Karpas-422 (cell line): ENCODE measurements at regions not wholly inside any gene's neighbourhood (a gene's known extent, or its start where the extent isn't known, plus 50 kb on each side); places are given as distances from the start of the nearest gene placed in this dataset.
A peak's percentile ranks its signal among the peaks of the same experiment; 100 is the strongest.

ENCODE experiments used
- DNase-seq: peaks from one replicate; pipeline ENCODE4 v3.0.0-alpha.2; 2015
- H2AFZ ChIP-seq: fragments of 200-600 bp; sonication (generic); 2 replicates; pipeline ENCODE4 v1.6.1; 2014; ENCODE audit warnings: antibody characterized with exemption, low read length, mixed read lengths
- H3K27ac ChIP-seq: fragments of 200-600 bp; sonication (generic); 2 replicates; pipeline ENCODE4 v1.5.1; 2014; ENCODE audit warnings: mild to moderate bottlenecking, low read length, moderate library complexity
- H3K27me3 ChIP-seq: fragments of 200-600 bp; sonication (generic); 2 replicates; pipeline ENCODE4 v1.6.1; 2014; ENCODE audit warnings: low read length, mixed read lengths
- H3K36me3 ChIP-seq: fragments of 200-600 bp; sonication (generic); 2 replicates; pipeline ENCODE4 v1.6.1; 2014; ENCODE audit warnings: low read length, mixed read lengths; ENCODE audit not compliant: insufficient read depth
- H3K4me1 ChIP-seq: fragments of 200-600 bp; sonication (generic); 2 replicates; pipeline ENCODE4 v1.6.1; 2014; ENCODE audit warnings: mild to moderate bottlenecking, low read length, mixed read lengths
- H3K4me2 ChIP-seq: fragments of 200-600 bp; sonication (generic); 2 replicates; pipeline ENCODE4 v1.6.1; 2014; ENCODE audit warnings: low read length, low read depth, mild to moderate bottlenecking; ENCODE audit not compliant: poor library complexity, severe bottlenecking
- H3K4me3 ChIP-seq: fragments of 200-600 bp; sonication (generic); 2 replicates; pipeline ENCODE4 v1.5.1; 2014; ENCODE audit warnings: mild to moderate bottlenecking, antibody characterized with exemption, low read length, mixed read lengths
- H3K79me2 ChIP-seq: fragments of 200-600 bp; sonication (generic); 2 replicates; pipeline ENCODE4 v1.6.1; 2014; ENCODE audit warnings: mild to moderate bottlenecking, low read length, mixed read lengths
- H3K9ac ChIP-seq: fragments of 200-600 bp; sonication (generic); 2 replicates; pipeline ENCODE4 v1.6.0; 2014; ENCODE audit warnings: low read length
- H3K9me2 ChIP-seq: fragments of 200-600 bp; sonication (generic), shearing (Covaris generic); replicated peaks from 2 replicates; pipeline ENCODE4 v1.6.0; 2014; ENCODE audit warnings: mild to moderate bottlenecking, low read length, moderate library complexity; ENCODE audit not compliant: insufficient read depth
- H3K9me3 ChIP-seq: fragments of 300-700, 200-600 bp; sonication (generic); 2 replicates; pipeline ENCODE4 v1.6.1; 2014; ENCODE audit warnings: low read length, mixed read lengths
- H4K20me1 ChIP-seq: fragments of 200-600 bp; sonication (generic); 2 replicates; pipeline ENCODE4 v1.6.1; 2014; ENCODE audit warnings: mild to moderate bottlenecking, antibody characterized with exemption, low read length, low read depth; ENCODE audit not compliant: insufficient read depth

DNA sequence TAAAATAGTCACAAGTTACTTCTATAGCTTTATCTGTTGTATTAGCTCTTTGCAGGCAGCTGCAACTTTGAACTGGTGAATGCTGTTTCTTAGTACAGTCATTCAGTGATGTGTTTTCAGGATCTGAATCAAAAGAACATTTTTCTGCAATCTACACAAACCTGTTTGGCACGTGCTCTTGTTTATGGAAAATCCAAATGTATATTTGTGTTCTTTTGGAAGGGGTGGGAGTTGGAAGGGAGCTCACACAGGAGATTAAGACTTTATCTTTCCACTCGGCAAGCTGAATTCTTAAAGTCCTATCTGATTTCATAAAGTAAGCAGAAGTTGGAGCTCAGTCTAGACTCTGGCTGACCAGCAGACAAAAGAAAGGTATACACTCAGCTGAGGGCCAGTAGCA, 300.2 kb downstream of the MAP2K6 start:
- Histone ChIP-seq H3K4me3 (no peak overlapping the region), H3K27ac (no peak overlapping the region), H3K9me2 (no peaks in the 10 kb centered on the region), H3K79me2 (no peaks in the 10 kb centered on the region), H3K4me2 (no peak overlapping the region), H2AFZ (0 out of 2 replicates have a peak overlapping the region, but pooled peaks have one; percentile 39), H3K9ac (no peak overlapping the region), H3K27me3 (no peaks in the 10 kb centered on the region), H3K36me3 (no peaks in the 10 kb centered on the region), H4K20me1 (no peaks in the 10 kb centered on the region), H3K9me3 (no peaks in the 10 kb centered on the region), H3K4me1 (peaks cover 31% of the 10 kb centered on the region)
- DNase-seq = no peak

DNA sequence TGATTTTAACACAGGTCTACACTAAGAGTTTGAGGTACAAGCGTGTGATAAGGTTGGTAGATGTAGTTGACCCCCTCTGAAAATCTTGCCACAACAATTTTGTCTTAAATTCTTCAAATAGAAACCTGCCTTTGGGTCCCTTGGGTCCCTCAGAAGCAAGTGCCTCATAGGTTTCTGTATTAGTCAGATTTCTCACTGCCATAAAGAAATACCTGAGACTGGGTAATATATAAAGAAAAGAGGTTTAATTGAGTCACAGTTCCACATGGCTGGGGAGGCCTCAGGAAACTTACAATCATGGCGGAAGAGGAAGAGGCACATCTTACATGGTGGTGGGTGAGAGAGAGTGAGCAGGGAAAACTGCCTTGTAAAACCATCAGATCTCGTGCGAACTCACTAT, 301.2 kb downstream of the MAP2K6 start:
- Histone ChIP-seq H3K9me2 (no peaks in the 10 kb centered on the region), H4K20me1 (no peaks in the 10 kb centered on the region), H3K4me1 (peaks cover 31% of the 10 kb centered on the region), H3K4me3 (no peak overlapping the region), H3K27me3 (no peaks in the 10 kb centered on the region), H3K27ac (no peak overlapping the region), H3K9me3 (no peaks in the 10 kb centered on the region), H3K79me2 (no peaks in the 10 kb centered on the region), H3K9ac (no peak overlapping the region), H3K36me3 (no peaks in the 10 kb centered on the region), H3K4me2 (no peak overlapping the region), H2AFZ (no peak overlapping the region)
- no peak for DNase-seq

GRCh38 chr17:69716556-69716955, 302.1 kb downstream of the MAP2K6 start:
- no peaks in the 10 kb centered on the region for H3K9me2 ChIP-seq
- DNase-seq = no peak
- no peak overlapping the region for H2AFZ ChIP-seq
- no peak overlapping the region for H3K9ac ChIP-seq
- H3K27ac ChIP-seq = no peak overlapping the region
- H3K27me3 ChIP-seq = no peaks in the 10 kb centered on the region
- no peak overlapping the region for H3K4me3 ChIP-seq
- no peaks in the 10 kb centered on the region for H3K36me3 ChIP-seq
- H3K4me1 ChIP-seq = peaks cover 31% of the 10 kb centered on the region
- no peaks in the 10 kb centered on the region for H3K9me3 ChIP-seq
- H4K20me1 ChIP-seq = no peaks in the 10 kb centered on the region
- H3K79me2 ChIP-seq = no peaks in the 10 kb centered on the region
- H3K4me2 ChIP-seq = no peak overlapping the region

GRCh38 chr17:69717214-69717613, 302.7 kb downstream of the MAP2K6 start:
- no peaks in the 10 kb centered on the region for H4K20me1 ChIP-seq
- no peak overlapping the region for H2AFZ ChIP-seq
- no peak overlapping the region for H3K4me2 ChIP-seq
- no peaks in the 10 kb centered on the region for H3K36me3 ChIP-seq
- no peak for DNase-seq
- H3K9me3 ChIP-seq = no peaks in the 10 kb centered on the region
- no peaks in the 10 kb centered on the region for H3K79me2 ChIP-seq
- H3K4me3 ChIP-seq = no peak overlapping the region
- H3K27me3 ChIP-seq = no peaks in the 10 kb centered on the region
- H3K9ac ChIP-seq = no peak overlapping the region
- no peak overlapping the region for H3K27ac ChIP-seq
- peaks cover 27% of the 10 kb centered on the region for H3K4me1 ChIP-seq
- no peaks in the 10 kb centered on the region for H3K9me2 ChIP-seq

DNA sequence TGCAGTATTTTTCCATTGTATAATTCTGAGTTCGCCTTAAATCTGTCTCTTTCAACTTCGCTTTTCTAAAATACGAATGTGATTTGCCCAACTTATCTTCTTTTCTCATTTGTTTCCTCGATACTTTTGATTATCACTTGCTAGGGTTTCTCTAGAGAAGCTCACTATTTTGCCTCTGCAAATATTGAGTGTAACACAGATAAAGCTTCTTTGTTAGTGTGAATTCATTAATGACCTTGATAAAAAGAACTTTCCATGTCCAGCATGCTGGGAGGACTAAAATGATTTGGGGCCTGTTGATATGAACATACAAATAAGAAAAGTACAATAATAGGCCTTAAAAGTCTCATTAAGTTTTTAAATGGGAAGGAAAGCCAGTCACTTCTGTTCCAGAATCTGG, 303.3 kb downstream of the MAP2K6 start:
- H3K79me2 ChIP-seq = no peaks in the 10 kb centered on the region
- H4K20me1 ChIP-seq = no peaks in the 10 kb centered on the region
- H3K9me3 ChIP-seq = no peaks in the 10 kb centered on the region
- H3K36me3 ChIP-seq = no peaks in the 10 kb centered on the region
- H3K9me2 ChIP-seq = no peaks in the 10 kb centered on the region
- H3K9ac ChIP-seq = no peak overlapping the region
- no peak overlapping the region for H2AFZ ChIP-seq
- no peak overlapping the region for H3K4me2 ChIP-seq
- no peak for DNase-seq
- peaks cover 21% of the 10 kb centered on the region for H3K4me1 ChIP-seq
- no peak overlapping the region for H3K4me3 ChIP-seq
- no peaks in the 10 kb centered on the region for H3K27me3 ChIP-seq
- no peak overlapping the region for H3K27ac ChIP-seq

GRCh38 chr17:69719474-69720048, 305.1 kb downstream of the MAP2K6 start:
- H3K27ac ChIP-seq = no peak overlapping the region
- H3K9me2 ChIP-seq = no peaks in the 10 kb centered on the region
- no peaks in the 10 kb centered on the region for H3K27me3 ChIP-seq
- H3K4me3 ChIP-seq = no peak overlapping the region
- H3K79me2 ChIP-seq = no peaks in the 10 kb centered on the region
- H4K20me1 ChIP-seq = no peaks in the 10 kb centered on the region
- H3K4me2 ChIP-seq = no peak overlapping the region
- DNase-seq = no peak
- H3K9ac ChIP-seq = no peak overlapping the region
- H3K4me1 ChIP-seq = peaks cover 8% of the 10 kb centered on the region; the same call in 1 of the 2 replicates
- H3K36me3 ChIP-seq = no peaks in the 10 kb centered on the region
- H2AFZ ChIP-seq = no peak overlapping the region
- H3K9me3 ChIP-seq = no peaks in the 10 kb centered on the region

- H3K4me1 ChIP-seq = peaks cover 2% of the 10 kb centered on the region; the same call in 1 of the 2 replicates
- H3K9me2 ChIP-seq = no peaks in the 10 kb centered on the region
- H3K9me3 ChIP-seq = no peaks in the 10 kb centered on the region
- H3K79me2 ChIP-seq = no peaks in the 10 kb centered on the region
- H3K27me3 ChIP-seq = no peaks in the 10 kb centered on the region
- H3K36me3 ChIP-seq = no peaks in the 10 kb centered on the region
- H2AFZ ChIP-seq = no peak overlapping the region
- H3K4me3 ChIP-seq = no peak overlapping the region
- no peak overlapping the region for H3K4me2 ChIP-seq
- H3K9ac ChIP-seq = no peak overlapping the region
- no peak overlapping the region for H3K27ac ChIP-seq
- H4K20me1 ChIP-seq = no peaks in the 10 kb centered on the region
- DNase-seq = no peak
These were observed 308.0 kb downstream of the MAP2K6 start for GRCh38 chr17:69722518-69722917.

- DNase-seq = no peak
- H3K4me2 ChIP-seq = no peak overlapping the region
- H3K4me3 ChIP-seq = no peak overlapping the region
- H3K9me2 ChIP-seq = no peaks in the 10 kb centered on the region
- H3K79me2 ChIP-seq = no peaks in the 10 kb centered on the region
- no peak overlapping the region for H3K27ac ChIP-seq
- H4K20me1 ChIP-seq = no peaks in the 10 kb centered on the region
- peaks cover 10% of the 10 kb centered on the region for H3K4me1 ChIP-seq
- no peak overlapping the region for H2AFZ ChIP-seq
- H3K27me3 ChIP-seq = no peaks in the 10 kb centered on the region
- H3K36me3 ChIP-seq = no peaks in the 10 kb centered on the region
- H3K9ac ChIP-seq = no peak overlapping the region
- H3K9me3 ChIP-seq = no peaks in the 10 kb centered on the region
These were observed 308.8 kb downstream of the MAP2K6 start for GRCh38 chr17:69723316-69723715.

GRCh38 chr17:69723741-69724140, 309.2 kb downstream of the MAP2K6 start:
- DNase-seq = no peak

More at GRCh38 chr17:69723741-69724140, 309.2 kb downstream of the MAP2K6 start:
- H2AFZ ChIP-seq = no peak overlapping the region
- no peak overlapping the region for H3K4me3 ChIP-seq
- no peaks in the 10 kb centered on the region for H3K9me3 ChIP-seq
- no peaks in the 10 kb centered on the region for H3K27me3 ChIP-seq
- H3K27ac ChIP-seq = no peak overlapping the region
- no peaks in the 10 kb centered on the region for H3K36me3 ChIP-seq
- no peaks in the 10 kb centered on the region for H3K79me2 ChIP-seq
- no peaks in the 10 kb centered on the region for H3K9me2 ChIP-seq
- no peaks in the 10 kb centered on the region for H4K20me1 ChIP-seq
- peaks cover 14% of the 10 kb centered on the region for H3K4me1 ChIP-seq
- H3K9ac ChIP-seq = no peak overlapping the region
- no peak overlapping the region for H3K4me2 ChIP-seq
